H9 (cell line): ENCODE measurements at regions not wholly inside any gene's neighbourhood (a gene's known extent, or its start where the extent isn't known, plus 50 kb on each side); places are given as distances from the start of the nearest gene placed in this dataset.

Source experiments
- DNase-seq: peaks from one replicate; pipeline ENCODE4 v3.0.0-alpha.2; 2017
- H2AFZ ChIP-seq: one replicate; pipeline ENCODE4 v1.6.1; 2013; ENCODE audit warnings: mild to moderate bottlenecking, low read length, control low read depth, moderate library complexity
- H2AK5ac ChIP-seq: 2 replicates; pipeline ENCODE4 v1.6.1; 2013; ENCODE audit warnings: low read length, control low read depth, mixed read lengths; ENCODE audit not compliant: insufficient read length
- H2BK120ac ChIP-seq: one replicate; pipeline ENCODE4 v1.6.1; 2013; ENCODE audit warnings: low read depth, mild to moderate bottlenecking, low read length, control low read depth, inconsistent platforms; ENCODE audit not compliant: poor library complexity, severe bottlenecking
- H2BK12ac ChIP-seq: 2 replicates; pipeline ENCODE4 v1.6.1; 2013; ENCODE audit warnings: low read length, control low read depth, mixed read lengths, low read depth; ENCODE audit not compliant: insufficient read length
- H2BK15ac ChIP-seq: 2 replicates; pipeline ENCODE4 v1.6.1; 2013; ENCODE audit warnings: low read depth, low read length, control low read depth
- H2BK20ac ChIP-seq: one replicate; pipeline ENCODE4 v1.6.1; 2013; ENCODE audit warnings: low read depth, mild to moderate bottlenecking, low read length, control low read depth, inconsistent platforms; ENCODE audit not compliant: poor library complexity, severe bottlenecking
- H2BK5ac ChIP-seq: 2 replicates; pipeline ENCODE4 v1.6.1; 2013; ENCODE audit warnings: low read length, control low read depth, mixed read lengths; ENCODE audit not compliant: insufficient read length
- H3K14ac ChIP-seq: 2 replicates; pipeline ENCODE4 v1.6.1; 2013; ENCODE audit warnings: low read length, control low read depth; ENCODE audit not compliant: insufficient read depth
- H3K18ac ChIP-seq: 2 replicates; pipeline ENCODE4 v1.6.1; 2013; ENCODE audit warnings: low read depth, mild to moderate bottlenecking, mixed read lengths, low read length, control low read depth; ENCODE audit not compliant: insufficient read length
- H3K23ac ChIP-seq: 2 replicates; pipeline ENCODE4 v1.6.1; 2013; ENCODE audit warnings: low read length, control low read depth, mixed read lengths, low read depth; ENCODE audit not compliant: insufficient read length
- H3K23me2 ChIP-seq: 2 replicates; pipeline ENCODE4 v1.6.1; 2013; ENCODE audit warnings: low read depth, mild to moderate bottlenecking, mixed read lengths, low read length, control low read depth; ENCODE audit not compliant: insufficient read length, poor library complexity, severe bottlenecking
- H3K27ac ChIP-seq: 2 replicates; pipeline ENCODE4 v1.5.1; 2013; ENCODE audit warnings: low read length, control low read depth, mixed read lengths, low read depth; ENCODE audit not compliant: insufficient read length
- H3K27me3 ChIP-seq: 2 replicates; pipeline ENCODE4 v1.6.1; 2013; ENCODE audit warnings: low read length, control low read depth, inconsistent platforms; ENCODE audit not compliant: insufficient read depth
- H3K4ac ChIP-seq: 2 replicates; pipeline ENCODE4 v1.6.1; 2013; ENCODE audit warnings: low read depth, mild to moderate bottlenecking, control low read depth, inconsistent platforms, low read length, moderate library complexity
- H3K4me1 ChIP-seq: 2 replicates; pipeline ENCODE4 v1.6.1; 2013; ENCODE audit warnings: low read length, control low read depth, inconsistent platforms; ENCODE audit not compliant: insufficient read depth
- H3K4me2 ChIP-seq: 2 replicates; pipeline ENCODE4 v1.6.1; 2013; ENCODE audit warnings: low read length, control low read depth, mixed read lengths; ENCODE audit not compliant: insufficient read length, insufficient read depth
- H3K56ac ChIP-seq: 2 replicates; pipeline ENCODE4 v1.6.1; 2013; ENCODE audit warnings: low read depth, mild to moderate bottlenecking, mixed read lengths, low read length, control low read depth; ENCODE audit not compliant: insufficient read length
- H3K79me1 ChIP-seq: 2 replicates; pipeline ENCODE4 v1.6.1; 2013; ENCODE audit warnings: low read depth, mild to moderate bottlenecking, moderate library complexity, low read length, control low read depth, inconsistent platforms; ENCODE audit not compliant: insufficient read depth, poor library complexity, severe bottlenecking
- H3K79me2 ChIP-seq: 2 replicates; pipeline ENCODE4 v1.6.1; 2013; ENCODE audit warnings: low read length, control low read depth, inconsistent platforms; ENCODE audit not compliant: insufficient read depth
- H3K9ac ChIP-seq: 2 replicates; pipeline ENCODE4 v1.6.1; 2013; ENCODE audit warnings: low read length, control low read depth, mixed read lengths; ENCODE audit not compliant: insufficient read length; ENCODE audit errors: extremely low read depth
- H3K9me3 ChIP-seq: one replicate; pipeline ENCODE4 v1.6.1; 2013; ENCODE audit warnings: low read depth, low read length, inconsistent platforms; ENCODE audit not compliant: control insufficient read depth
- H3T11ph ChIP-seq: one replicate; pipeline ENCODE4 v1.6.1; 2013; ENCODE audit warnings: mild to moderate bottlenecking, low read length, control low read depth, inconsistent platforms
- H4K20me1 ChIP-seq: one replicate; pipeline ENCODE4 v1.6.1; 2013; ENCODE audit not compliant: control insufficient read depth, insufficient read length, insufficient read depth
- H4K5ac ChIP-seq: 2 replicates; pipeline ENCODE4 v1.6.1; 2013; ENCODE audit warnings: low read depth, mild to moderate bottlenecking, mixed read lengths, low read length, control low read depth; ENCODE audit not compliant: insufficient read length
- H4K8ac ChIP-seq: replicated peaks from 2 replicates; pipeline ENCODE4 v1.6.1; 2013; ENCODE audit warnings: low read length, control low read depth, mixed read lengths, low read depth; ENCODE audit not compliant: insufficient read length
- H4K91ac ChIP-seq: 2 replicates; pipeline ENCODE4 v1.6.1; 2013; ENCODE audit warnings: low read depth, mild to moderate bottlenecking, moderate library complexity, mixed read lengths, low read length, control low read depth; ENCODE audit not compliant: insufficient read length
- H3K27ac Mint-ChIP-seq, 3 experiments: 2 replicates in 2 of 3; 3 replicates in 1 of 3; pipeline ENCODE4 v1.8.0; 2020 to 2021; ENCODE audit warnings: mixed read lengths in 3 of 3, mild to moderate bottlenecking in 1 of 3, moderate library complexity in 1 of 3
- H3K27me3 Mint-ChIP-seq: 2 replicates; pipeline ENCODE4 v1.8.0; 2021; ENCODE audit warnings: low read depth, mild to moderate bottlenecking, moderate library complexity, mixed read lengths
- H3K36me3 Mint-ChIP-seq, 3 experiments: 2 replicates in 2 of 3; 3 replicates in 1 of 3; pipeline ENCODE4 v1.8.0; 2020 to 2021; ENCODE audit warnings: low read depth in 3 of 3, mixed read lengths in 3 of 3; ENCODE audit not compliant: insufficient read depth in 1 of 3
- H3K4me1 Mint-ChIP-seq, 2 experiments: 2 replicates each; pipeline ENCODE4 v1.8.0; 2020; ENCODE audit warnings: mixed read lengths in 2 of 2
- H3K4me3 Mint-ChIP-seq, 2 experiments: 2 replicates in 1 of 2; 3 replicates in 1 of 2; pipeline ENCODE4 v1.8.0; 2020 to 2021; ENCODE audit warnings: mild to moderate bottlenecking in 2 of 2, mixed read lengths in 2 of 2, moderate library complexity in 1 of 2
- H3K9me3 Mint-ChIP-seq, 2 experiments: 2 replicates in 1 of 2; 3 replicates in 1 of 2; pipeline ENCODE4 v1.8.0; 2020; ENCODE audit warnings: mild to moderate bottlenecking in 2 of 2, mixed read lengths in 2 of 2, moderate library complexity in 1 of 2
- CTCF ChIP-seq: fragments of 200-600 bp; sonication (generic); conservative IDR thresholded peaks from 3 replicates; pipeline ENCODE4 v1.8.0; 2021; ENCODE audit warnings: antibody characterized with exemption, mild to moderate bottlenecking
- WGBS: extraction: QIAGEN DNeasy Blood & Tissue Kit; methylation state at CpG from one replicate; pipeline ENCODE4 v1.1.7; 2013; ENCODE audit warnings: missing lambda C conversion rate, low lambda C conversion rate, mixed read lengths; ENCODE audit not compliant: insufficient read length; ENCODE audit errors: extremely low coverage; 5-methylcytosine and 5-hydroxymethylcytosine counted together

- no peaks in the 10 kb centered on the region for H3K4me1 ChIP-seq
- H3K23me2 ChIP-seq = no peaks in the 10 kb centered on the region
- Mint-ChIP-seq H3K27me3 (no peaks in the 10 kb centered on the region), H3K27ac (no peak overlapping the region), H3K4me1 (no peaks in the 10 kb centered on the region), H3K36me3 (no peaks in the 10 kb centered on the region), H3K4me3 (no peak overlapping the region), H3K9me3 (no peaks in the 10 kb centered on the region)
- no peak overlapping the region for H4K8ac ChIP-seq
- no peak overlapping the region for H2BK15ac ChIP-seq
- H2BK12ac ChIP-seq = no peak overlapping the region
- no peaks in the 10 kb centered on the region for H3K27me3 ChIP-seq
- no peaks in the 10 kb centered on the region for H3K79me1 ChIP-seq
- no peaks in the 10 kb centered on the region for H3K9me3 ChIP-seq
- H3K18ac ChIP-seq = no peak overlapping the region
- no peak overlapping the region for H2AK5ac ChIP-seq
- no peak overlapping the region for H3K9ac ChIP-seq
- no peak overlapping the region for H3K56ac ChIP-seq
- no peak overlapping the region for H3K27ac ChIP-seq
- H3K4ac ChIP-seq = no peak overlapping the region
- DNase-seq = no peak
- no peak overlapping the region for H3K23ac ChIP-seq
- H3T11ph ChIP-seq = no peak overlapping the region
- no peak overlapping the region for H2BK120ac ChIP-seq
- no CpG with 5 or more reads among the region's 8 CpGs for WGBS
- no peak overlapping the region for H2BK20ac ChIP-seq
- no peak overlapping the region for H4K91ac ChIP-seq
- H4K20me1 ChIP-seq = no peaks in the 10 kb centered on the region
- no peak overlapping the region for H4K5ac ChIP-seq
- TF ChIP-seq CTCF = no peak
- no peak overlapping the region for H3K14ac ChIP-seq
- no peak overlapping the region for H3K4me2 ChIP-seq
- H3K79me2 ChIP-seq = no peaks in the 10 kb centered on the region
- no peak overlapping the region for H2AFZ ChIP-seq
- H2BK5ac ChIP-seq = no peak overlapping the region
These were observed 576.7 kb downstream of the SLC16A7 start for GRCh38 chr12:60172266-60173211.
